GM12878 (cell line): ENCODE measurements at regions not wholly inside any gene's neighbourhood (a gene's known extent, or its start where the extent isn't known, plus 50 kb on each side); places are given as distances from the start of the nearest gene placed in this dataset.

Source experiments
- BHLHE40 ChIP-seq, 2 experiments: fragments of 450-650 bp in 1 of 2; IDR thresholded peaks; 2 replicates each; pipeline ENCODE4 v1.6.1; 2011 to 2017; ENCODE audit warnings: low read depth in 2 of 2, borderline replicate concordance in 1 of 2, improper control_type of control experiment in 1 of 2, low read length in 1 of 2, mild to moderate bottlenecking in 1 of 2
- CBX3 ChIP-seq: fragments of 200-600 bp; sonication (generic); IDR thresholded peaks from 2 replicates; pipeline ENCODE4 v1.6.1; 2016; ENCODE audit warnings: low read depth, borderline replicate concordance
- CTCF ChIP-seq, 3 experiments: IDR thresholded peaks in 2 of 3; conservative IDR thresholded peaks in 1 of 3; 2 replicates each; pipeline ENCODE4 v1.5.1; 2011; ENCODE audit warnings: low read depth in 3 of 3, low read length in 3 of 3, mild to moderate bottlenecking in 3 of 3, control low read depth in 2 of 3, moderate library complexity in 2 of 3, inconsistent platforms in 1 of 3, mixed read lengths in 1 of 3; ENCODE audit not compliant: control insufficient read depth in 2 of 3, insufficient read depth in 1 of 3; ENCODE audit errors: extremely low read depth in 1 of 3
- ESRRA ChIP-seq: IDR thresholded peaks from 2 replicates; pipeline ENCODE4 v1.6.1; 2012; ENCODE audit warnings: mild to moderate bottlenecking, low read length, improper control_type of control experiment
- JUND ChIP-seq: IDR thresholded peaks from 2 replicates; pipeline ENCODE4 v1.6.1; 2012; ENCODE audit warnings: low read depth, mild to moderate bottlenecking, low read length, improper control_type of control experiment, moderate library complexity
- RB1 ChIP-seq: fragments of 450-650 bp; formaldehyde crosslinking; IDR thresholded peaks from 2 replicates; pipeline ENCODE4 v1.6.1; 2017; ENCODE audit warnings: mild to moderate bottlenecking, borderline replicate concordance
- REST ChIP-seq: IDR thresholded peaks from 2 replicates; pipeline ENCODE4 v1.6.1; 2012; ENCODE audit warnings: mild to moderate bottlenecking, low read depth, low read length
- YY1 ChIP-seq: IDR thresholded peaks from 2 replicates; pipeline ENCODE4 v1.6.1; 2011; ENCODE audit warnings: low read depth, mild to moderate bottlenecking, low read length
- ZBED1 ChIP-seq: IDR thresholded peaks from 2 replicates; pipeline ENCODE4 v1.6.1; 2016; ENCODE audit warnings: borderline replicate concordance

DNA sequence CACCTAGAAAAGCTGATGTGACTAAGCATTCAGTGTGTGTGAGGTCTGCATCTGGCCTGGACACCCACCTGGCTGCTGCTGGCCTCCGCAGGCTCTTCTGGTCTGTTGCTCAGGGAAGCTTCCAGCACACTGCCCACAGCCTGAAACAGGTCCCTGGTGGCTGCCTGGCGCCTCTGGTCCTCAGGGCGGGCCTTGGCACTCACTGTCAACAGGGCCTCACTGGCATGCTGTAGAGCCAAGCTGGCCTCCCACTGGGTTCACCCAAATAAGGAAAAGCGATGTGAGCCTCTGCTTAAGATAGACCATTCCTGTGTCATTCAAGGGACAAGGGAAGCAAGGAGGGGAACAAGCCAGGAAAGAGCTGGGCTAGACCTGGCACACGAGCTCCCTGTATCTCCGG is 70.6 kb upstream of the BCO1 start:
- TF ChIP-seq BHLHE40 (IDR thresholded peaks at IDR 0.05; ENCODE audit: borderline replicate concordance in 1 of 2, low read depth in 2 of 2, low read length in 1 of 2) (no peak), JUND (no peak), ZBED1 (no peak), REST (no peak), ESRRA (no peak), RB1 (no peak), YY1 (no peak), CBX3 (no peak), CTCF (IDR thresholded peaks at IDR 0.05 in 2 of 3, conservative IDR thresholded peaks at IDR 0.05 in 1 of 3; ENCODE audit: control insufficient read depth in 2 of 3, extremely low read depth in 1 of 3, insufficient read depth in 1 of 3, low read depth in 3 of 3, low read length in 3 of 3) (no peak)
